ENCODE measurements at regions not wholly inside any gene's neighbourhood (a gene's known extent, or its start where the extent isn't known, plus 50 kb on each side); places are given as distances from the start of the nearest gene placed in this dataset.

DNA sequence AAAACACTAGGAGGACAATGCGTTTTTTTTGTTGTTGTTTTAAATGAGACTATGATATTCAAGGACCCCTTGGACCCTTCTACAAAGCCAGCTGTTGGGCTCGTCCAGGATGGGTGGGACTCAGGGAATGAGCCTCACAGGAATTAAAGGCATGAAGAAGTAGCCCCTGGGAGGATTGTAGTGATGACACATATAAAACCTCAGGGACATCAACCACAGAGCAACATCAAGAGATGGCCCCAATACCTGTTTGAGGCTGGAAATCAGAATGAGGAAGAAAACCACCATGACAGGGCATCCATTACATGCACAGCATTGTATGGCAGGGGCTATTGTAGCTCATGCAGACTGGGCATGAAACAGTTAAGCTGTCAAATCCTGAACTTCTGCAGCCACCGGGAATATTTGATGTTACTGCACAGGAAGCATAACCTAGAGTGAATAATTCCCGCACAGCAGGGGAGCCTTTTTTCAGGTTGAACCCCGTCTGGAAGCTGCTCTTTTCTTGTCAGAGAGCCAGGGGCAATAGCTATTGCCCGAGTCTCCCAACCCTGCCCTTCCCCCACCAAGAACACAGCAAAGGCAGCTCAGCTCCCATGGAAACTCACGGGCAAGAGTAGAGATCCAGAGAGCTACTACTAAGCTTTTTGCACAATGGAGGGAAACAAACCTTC lies 140.2 kb upstream of the FGGY start:
- DNase-seq: no peak

DNA sequence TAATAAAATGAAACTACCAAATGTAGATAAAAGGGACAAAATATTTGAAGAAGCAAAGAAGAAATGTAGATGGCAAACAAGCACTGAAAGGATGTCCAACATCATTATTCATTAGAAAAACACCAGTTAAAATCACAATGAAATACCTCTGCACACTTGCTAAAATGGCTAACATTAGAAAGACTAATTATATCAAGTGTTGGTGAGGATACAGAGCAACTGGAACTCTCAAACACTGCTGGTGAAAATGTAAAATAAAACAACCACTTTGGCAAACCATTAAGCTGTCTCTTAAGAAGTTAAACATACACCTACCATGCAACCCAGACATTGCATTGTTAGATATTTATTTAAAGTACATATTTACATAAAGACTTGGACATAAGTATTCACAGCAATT lies 138.6 kb upstream of the FGGY start:
- DNase-seq: no peak

DNA sequence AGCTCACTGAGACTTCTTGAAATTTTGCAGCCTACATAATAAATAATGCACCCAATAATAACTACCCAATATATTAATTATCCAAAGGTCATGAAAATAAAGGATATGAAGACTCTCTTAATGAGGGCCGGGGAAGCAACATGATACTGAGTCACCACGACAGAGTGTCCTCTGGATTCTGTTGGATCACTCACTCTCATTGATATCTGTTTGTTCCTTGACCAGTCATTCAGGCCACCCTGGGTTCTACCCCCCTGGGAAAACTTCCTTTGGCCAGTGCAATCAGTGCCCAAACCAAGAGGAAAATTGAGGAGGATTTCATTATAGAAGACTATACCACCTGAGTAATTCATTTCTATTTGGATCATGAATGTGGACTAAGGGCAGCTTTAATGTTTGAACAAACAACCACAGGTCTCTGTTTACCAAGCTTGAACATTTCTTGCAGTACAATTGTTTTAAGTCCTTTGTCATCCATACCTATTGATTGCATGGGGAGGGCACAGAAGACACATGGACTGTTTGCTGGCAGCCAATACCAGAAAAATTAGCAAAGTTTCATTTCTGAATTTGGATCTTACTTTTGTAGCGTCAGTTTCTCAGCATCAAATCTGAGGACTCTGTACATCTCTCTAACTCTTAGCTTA lies 137.2 kb upstream of the FGGY start:
- DNase-seq: no peak

DNA sequence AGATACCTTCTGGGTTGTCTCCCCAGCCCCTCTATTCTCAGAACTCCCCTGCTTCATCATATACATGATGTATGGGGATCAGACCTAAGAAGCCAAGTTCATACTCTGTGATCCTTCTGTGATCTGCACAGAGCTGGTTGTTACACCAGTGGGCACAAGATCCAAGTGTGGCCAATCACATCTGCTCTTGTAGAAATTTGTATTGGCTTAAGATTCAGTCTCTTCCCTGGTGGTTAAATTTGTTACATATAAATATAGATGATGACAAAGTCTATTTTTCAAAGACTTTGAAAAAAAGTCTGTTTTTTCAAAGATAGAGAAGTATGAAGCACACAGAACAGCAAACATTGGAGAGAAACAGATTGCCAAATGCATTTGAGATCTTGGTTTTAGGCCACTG lies 135.8 kb upstream of the FGGY start:
- no peak for DNase-seq

DNA sequence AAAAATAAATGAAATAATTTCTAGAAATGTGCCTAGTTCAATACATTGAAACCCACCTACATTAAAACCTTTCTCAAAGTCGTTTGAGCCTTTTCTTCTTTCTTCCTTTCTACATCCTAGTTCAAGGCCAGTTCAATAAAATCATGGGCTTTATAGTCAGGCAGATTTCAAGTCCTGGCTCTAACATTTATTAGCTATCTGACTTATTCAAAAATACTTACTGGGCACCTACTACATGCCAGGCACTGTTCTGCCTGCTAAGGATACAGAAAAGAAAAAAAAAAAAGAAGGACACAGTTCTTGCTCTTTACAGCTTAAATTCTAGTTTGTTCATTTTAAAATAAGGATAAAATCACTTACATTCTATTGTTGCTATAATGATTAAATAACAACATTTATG lies 134.2 kb upstream of the FGGY start:
- DNase-seq: no peak

DNA sequence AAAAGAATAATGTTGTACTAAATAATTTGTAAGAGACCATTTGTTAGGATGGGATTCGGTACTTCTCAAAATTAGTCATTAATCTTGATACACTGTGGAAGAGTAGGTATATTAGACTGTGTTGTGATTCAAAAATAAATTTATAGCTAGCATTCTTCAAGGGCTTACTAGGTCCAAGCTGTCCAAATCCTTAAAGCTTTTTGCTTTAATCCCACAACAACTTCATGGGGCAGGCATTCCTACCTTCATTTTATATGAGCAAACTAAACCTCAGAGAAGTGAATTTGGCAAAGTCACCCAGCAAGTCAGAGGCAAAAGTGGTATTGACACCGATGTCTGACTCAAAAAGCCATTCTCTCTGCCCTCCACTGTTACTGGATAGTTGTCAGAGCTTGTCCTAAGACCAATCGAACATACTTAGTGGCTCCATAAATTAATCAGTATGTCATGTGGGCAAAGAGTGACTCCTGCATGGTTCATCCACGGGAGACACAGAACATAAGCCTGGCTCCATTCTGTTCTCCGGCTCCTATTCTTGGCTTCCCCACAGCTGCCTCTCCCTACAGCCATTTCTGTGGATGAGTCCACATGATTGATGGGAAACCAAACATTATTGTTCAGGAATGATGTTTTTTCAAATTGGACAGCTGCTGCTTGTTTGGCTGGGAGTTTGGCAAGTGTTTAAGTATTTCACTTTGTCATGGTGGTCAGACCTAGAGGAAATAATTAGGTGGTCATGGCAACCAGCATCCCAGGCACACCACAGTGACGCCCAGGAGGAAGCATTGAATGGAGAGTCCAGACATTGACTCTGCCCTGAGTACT lies 133.4 kb upstream of the FGGY start:
- no peak for DNase-seq

DNA sequence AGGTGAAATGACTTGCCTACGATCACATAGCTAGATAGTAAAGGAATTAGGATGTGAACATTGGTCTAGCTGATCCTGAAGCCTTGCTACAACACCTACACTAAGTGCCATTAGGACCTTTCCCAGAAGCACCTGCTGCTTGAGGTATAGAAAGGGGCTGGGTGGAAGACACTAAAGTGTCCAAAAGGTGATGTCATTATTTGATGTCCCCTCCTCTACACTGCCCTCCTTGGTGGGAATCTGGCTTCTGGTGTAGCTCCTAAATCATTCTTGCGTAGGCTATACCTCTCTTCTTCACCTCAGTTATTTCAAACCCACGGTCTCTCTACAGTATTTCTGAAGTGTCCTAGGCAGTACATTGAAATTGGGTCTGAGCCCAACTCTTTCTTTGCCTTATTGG lies 132.5 kb upstream of the FGGY start:
- DNase-seq: no peak

DNA sequence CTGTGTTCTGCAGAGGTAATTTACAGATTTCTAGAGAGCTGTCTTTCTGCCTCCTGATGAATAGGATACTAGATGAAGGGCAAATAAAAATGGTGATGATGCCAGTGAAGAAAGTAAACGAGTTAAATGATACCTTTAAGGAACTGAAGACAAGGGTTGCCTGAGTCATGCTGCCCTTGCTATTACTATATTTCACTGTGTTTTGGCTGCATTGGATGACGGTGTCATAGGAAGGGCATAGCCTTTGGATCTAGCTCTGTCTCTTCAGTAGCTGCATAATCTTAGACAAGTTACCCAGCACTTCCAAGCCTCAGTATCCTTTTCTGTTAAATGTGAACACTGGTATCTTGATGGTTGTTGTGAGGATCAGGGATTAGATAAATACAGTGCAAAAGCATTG lies 131.5 kb upstream of the FGGY start:
- no peak for DNase-seq

DNA sequence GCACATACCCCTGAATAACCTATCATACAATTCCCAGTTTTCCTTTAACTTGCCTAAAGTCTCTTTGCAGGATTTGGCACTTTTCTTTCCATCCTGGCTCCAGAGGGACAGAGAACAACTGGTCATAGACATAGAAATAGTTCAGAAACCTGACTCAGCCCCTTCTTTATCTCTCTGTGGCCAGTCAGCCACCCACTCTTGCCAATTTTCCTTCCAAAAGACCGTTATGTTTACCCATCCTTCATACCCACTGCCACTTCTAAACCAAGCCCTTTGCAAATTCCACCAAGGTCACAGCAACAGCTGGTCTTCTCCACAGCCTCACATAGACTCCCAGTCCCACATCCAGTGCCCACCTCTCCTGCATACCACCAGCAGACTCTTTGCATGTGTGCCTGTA lies 127.2 kb upstream of the FGGY start:
- DNase-seq: no peak

DNA sequence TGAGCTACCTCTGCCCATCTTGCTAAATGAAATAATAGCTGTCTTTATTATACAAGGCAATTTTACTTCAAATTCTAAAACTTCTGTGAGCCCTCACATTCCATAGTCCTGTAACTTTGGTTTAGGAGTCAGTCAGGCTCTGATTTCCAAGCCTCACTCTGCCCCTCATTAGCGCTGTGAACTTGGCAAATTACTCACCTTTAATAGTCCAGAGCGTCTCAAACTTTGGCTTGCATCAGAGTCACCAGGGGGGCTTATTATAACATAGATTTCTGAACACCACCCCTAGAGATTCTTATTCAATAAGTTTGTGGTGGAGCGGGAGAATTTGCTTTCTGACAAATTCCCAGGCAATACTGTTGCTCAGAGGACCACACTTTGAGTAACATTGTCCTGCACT lies 126.2 kb upstream of the FGGY start:
- DNase-seq: no peak

DNA sequence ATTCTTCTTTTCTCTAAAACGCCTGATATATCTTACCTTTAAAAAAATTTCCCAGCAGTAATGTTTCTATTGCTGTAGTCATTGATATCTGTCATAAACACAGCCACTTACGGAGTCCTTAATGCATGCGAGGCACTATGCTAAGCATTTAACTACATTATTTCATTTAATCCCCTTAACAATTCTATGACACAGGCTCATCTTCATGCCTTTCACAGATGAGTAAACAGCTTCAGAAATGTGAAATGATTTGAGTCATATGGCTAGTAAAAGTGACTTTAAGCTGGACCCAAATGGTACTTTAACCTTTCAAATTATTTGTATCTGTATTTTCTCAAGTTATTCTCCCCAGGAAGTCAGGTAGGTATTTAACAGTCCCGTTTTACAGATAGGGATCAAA lies 125.1 kb upstream of the FGGY start:
- no peak for DNase-seq

DNA sequence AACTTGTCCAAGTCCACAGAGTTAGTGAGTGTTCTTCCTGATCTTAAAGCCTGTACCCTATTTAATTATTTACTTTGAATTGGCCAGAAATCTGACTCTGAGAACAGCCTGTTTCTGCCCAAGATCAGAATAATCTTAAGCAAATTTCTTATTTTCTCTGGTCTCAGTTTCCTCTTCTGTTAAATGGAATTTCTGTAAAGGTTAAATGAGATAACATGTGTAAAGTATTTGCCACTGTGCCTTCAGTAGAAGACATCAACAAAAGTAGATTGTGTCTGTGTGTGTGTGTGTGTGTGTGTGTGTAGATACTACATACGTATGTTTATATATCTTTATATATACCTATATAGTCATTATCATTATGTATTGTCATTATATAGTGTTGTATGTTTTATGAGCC lies 124.2 kb upstream of the FGGY start:
- no peak for DNase-seq

DNA sequence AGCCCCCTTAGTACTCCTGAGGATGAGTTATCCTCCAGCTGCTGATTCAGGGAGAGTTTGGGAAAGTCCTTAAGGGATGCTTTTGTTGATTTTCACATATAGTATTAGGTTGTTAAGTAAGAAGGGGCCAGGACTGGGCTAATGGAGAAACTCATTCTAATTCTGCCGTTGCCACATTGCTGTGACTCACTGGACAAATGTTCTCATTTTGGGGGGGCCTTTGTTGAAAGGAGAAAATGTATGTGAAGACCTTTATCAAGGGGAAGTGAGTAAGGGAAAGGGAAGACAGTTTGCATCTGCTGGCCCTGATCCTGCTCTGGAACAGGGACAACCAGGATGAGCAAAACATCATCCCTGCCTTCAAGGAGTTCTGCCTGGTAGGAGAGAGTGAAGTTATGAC lies 123.2 kb upstream of the FGGY start:
- no peak for DNase-seq

DNA sequence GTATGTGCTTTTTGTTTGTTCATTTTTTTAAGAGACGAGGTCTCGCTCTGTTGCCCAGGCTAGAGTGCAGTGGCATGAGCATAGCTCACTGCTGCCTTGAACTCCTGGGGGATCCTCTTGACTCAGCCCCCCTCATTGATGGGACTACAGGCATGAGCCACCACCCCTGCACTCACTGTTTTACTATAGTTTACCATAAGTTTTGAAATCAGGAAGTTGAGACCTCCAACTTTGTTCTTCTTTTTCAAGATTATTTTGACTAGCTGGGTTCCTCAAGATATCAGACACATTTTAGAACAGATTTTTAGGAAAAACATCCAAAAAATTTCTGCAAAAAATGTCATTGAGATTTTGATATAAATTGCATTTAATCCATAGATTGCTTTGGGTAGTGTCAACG lies 120.4 kb upstream of the FGGY start:
- no peak for DNase-seq

DNA sequence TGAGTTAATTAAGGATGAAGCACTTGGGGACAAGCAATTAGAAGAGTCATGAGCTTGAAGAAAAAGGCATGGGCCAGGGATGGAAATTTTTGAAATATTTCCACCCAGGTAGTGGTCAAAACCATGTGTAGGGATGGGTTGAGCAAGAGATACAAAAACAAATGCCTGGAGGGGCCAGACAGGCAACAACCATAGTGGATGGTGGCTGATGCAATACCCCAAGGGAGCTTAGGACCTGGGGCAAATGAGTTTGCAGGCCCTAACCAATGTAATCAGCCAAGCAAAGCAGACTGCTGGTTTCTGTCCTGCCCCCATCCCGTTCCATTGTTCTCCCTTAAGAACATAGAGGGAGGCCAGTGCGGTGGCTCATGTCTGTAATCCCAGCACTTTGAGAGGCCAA lies 119.1 kb upstream of the FGGY start:
- no peak for DNase-seq

DNA sequence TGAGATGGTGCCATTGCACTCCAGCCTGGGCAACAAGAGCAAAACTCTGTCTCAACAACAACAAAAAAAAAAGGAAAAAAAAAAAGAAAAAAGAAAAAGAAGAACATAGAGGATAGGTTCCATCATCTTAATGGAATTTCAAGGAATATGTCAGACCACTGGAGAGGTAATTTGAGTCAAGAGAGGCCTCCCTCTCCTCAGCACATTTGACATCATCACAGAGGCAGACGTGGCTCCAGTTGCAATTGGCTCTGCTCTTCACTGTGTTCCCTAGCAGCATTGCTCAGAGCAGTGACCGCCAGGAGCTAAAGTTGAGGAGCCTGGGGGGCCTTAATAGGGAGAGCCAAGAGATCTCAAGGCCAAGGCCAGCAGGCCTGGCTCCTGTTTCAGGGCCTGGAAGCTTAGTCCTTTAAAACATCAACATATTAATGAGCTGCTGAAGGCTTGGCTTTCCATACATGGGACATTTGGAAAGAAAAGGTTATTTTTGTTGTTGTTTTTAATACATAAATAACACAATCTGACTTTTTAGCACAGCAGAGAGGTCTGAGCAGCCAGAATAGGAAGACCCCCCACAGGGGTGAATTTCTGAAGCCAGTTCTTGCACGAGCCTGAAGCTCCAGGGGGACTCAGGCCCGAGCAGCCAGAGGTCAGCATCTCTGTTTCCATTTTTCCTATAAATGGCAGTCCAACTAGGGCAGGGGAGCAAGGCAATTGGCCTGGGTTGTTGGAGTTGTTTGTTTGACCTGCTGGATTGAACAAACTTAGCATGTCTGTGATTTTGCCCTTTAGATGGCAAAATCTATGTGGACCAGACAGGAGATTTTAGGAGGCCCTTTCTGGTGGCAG lies 118.3 kb upstream of the FGGY start:
- DNase-seq: no peak

DNA sequence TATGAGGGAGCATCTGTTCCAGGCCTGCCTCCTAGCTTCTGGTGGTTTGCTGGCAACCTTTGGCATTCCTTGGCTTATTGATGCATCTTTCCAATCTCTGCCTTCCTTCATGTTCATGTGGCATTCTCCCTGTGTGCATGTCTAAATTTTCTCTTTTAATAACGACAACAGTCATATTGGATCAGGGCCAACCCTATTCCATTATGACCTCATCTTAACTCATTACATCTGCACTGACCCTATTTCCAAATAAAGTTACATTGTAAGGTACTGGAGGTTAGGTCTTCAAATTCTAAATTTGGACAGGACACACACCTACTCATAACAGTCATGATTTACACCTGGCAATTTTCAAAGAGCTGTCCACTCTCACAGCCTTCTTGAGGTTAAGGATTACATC lies 117.2 kb upstream of the FGGY start:
- no peak for DNase-seq

DNA sequence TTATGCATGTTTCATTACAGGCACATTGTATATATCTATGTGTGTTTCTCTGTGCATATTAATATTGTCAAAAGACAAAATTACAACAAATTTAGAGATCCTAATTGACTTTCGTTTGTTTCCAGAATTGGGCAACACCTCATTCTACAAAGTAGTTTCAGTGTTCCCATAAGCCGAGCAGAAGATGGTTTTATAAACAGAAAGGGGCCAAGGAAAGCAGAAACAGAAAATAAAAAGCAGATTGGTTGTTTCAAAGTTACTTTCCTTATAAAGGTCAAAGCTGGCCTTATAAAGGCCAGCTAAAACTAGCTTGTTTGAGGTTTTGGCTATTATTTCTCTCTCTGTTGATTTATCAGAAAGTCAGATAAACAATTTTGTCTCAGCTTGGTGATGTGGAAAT lies 116.2 kb upstream of the FGGY start:
- no peak for DNase-seq

DNA sequence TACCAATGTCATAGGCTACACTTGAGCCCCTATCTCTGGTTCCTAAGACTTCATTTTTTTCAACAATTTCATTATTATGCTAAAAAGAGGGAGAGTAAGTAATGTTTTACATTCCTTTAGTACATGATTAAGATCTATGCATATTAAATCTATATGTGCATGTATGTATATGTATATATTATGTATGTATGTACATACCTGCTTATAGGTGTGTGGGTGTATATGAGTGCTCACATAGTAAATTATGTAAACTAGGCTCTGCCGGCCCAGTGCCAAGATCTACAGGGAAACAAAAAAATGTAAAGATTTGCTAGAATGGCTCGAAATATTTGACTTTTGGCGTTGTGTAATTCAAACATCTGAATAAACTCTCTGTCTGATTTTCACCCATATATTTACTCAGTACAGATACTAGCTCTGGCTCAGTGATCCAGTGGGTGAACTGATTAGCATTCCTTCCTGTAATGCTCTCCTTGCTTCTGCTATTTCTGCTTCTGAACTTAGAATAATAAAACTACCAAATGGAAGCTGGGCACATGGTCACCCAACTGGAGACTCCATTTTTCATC lies 113.1 kb upstream of the FGGY start:
- no peak for DNase-seq

DNA sequence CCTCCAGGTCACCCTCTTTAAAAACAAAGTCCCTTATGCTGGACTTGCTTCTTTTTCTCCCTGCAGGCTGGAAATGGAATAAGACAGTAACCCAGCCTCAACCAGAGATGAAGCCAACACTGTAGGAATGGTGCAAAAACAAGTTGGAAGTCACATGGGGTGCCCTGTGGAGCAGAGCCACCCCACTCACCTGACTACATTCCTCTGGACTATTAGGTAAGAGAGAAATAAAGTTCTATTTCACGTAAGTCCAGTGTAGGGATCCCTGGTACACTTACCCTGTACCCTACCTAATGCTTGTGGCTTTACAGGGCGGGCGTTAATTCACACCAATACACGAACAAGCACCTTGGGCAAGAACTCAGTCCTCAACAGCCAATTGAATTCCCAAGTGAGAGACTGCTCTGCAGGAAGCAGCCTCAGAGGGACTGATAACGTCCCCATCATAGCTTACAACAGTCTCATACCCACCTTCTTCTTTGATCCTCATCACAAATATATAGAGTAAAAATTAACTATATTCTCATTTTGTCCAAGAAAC lies 112.5 kb upstream of the FGGY start:
- no peak for DNase-seq

DNA sequence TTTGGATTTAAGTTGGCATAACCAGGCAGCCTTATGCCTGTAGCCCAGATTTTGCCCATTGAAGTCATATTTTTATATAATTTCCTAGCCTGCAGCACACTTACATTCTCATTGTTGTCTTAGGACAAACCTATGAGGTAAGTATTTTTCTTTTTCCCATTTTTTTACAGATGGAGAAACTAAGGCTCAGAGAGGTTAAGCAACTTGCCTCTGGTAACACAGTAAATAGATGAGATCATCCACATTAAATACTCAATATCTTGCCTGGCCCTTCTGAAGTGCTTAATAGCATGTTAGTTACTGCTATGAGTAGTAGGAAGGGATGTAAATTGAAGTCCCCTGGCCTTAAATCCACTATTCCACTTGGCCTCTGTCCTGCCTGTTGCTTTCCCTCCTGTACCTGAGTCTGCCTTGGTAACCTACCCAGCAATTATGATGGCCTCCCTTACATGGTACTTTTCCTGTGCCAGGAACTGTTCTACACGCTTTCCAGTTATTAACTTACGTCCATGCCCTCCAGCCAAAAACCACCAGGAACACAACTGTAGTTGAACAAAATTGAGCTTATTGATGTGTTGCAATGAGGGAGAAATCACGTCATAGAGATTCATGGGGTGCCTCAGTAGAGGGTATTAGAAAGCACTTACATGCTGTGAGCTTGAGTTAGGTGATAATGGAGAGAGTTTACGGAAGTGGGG lies 111.6 kb upstream of the FGGY start:
- no peak for DNase-seq

DNA sequence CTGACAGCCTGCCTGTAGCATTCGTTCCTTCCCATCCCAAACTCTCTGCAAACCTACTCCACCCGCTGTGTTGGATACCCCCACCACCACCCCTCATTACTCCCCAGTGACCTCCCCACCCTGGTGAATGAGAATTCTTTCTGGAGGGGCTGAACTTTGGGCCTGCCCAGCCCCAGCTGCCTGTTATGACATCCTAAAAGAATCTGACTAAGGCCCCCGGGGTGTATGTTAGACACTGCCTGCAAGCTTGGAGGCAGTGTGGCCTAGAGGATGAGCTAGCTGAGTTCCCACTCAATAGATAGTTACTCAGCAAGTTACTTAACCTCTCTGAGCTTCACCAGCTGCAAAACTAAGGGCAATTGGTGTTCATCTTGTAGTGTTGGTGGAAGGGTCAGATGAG lies 110.2 kb upstream of the FGGY start:
- DNase-seq: no peak
